Upper lobe of left lung (tissue), 4 donors: ENCODE measurements at regions not wholly inside any gene's neighbourhood (a gene's known extent, or its start where the extent isn't known, plus 50 kb on each side); places are given as distances from the start of the nearest gene placed in this dataset.

ENCODE experiments used
- EP300 ChIP-seq, 4 donors: sonication (generic); formaldehyde crosslinking; IDR thresholded peaks; one replicate each; pipeline ENCODE4 v1.5.1; 2017; ENCODE audit warnings: antibody characterized with exemption in 4 of 4, control low read depth in 2 of 4
- POLR2A ChIP-seq, 4 donors: fragments of 450-650 bp; IDR thresholded peaks; one replicate each; pipeline ENCODE4 v1.5.1; 2016 to 2017; ENCODE audit warnings: antibody characterized with exemption in 4 of 4, mild to moderate bottlenecking in 2 of 4
- POLR2AphosphoS5 ChIP-seq, 2 donors: sonication (generic); formaldehyde crosslinking; IDR thresholded peaks; one replicate each; pipeline ENCODE4 v1.5.1; 2017; ENCODE audit warnings: antibody characterized with exemption in 2 of 2
- TF ChIP-seq, protein P1 (sequence below), 6 experiments: fragments of 450-650 bp in 4 of 6; fragments of 200-600 bp in 2 of 6; sonication (generic) in 2 of 6; IDR thresholded peaks; one replicate each; pipeline ENCODE4 v1.5.1; 2016 to 2019; ENCODE audit warnings: antibody characterized with exemption in 6 of 6

DNA sequence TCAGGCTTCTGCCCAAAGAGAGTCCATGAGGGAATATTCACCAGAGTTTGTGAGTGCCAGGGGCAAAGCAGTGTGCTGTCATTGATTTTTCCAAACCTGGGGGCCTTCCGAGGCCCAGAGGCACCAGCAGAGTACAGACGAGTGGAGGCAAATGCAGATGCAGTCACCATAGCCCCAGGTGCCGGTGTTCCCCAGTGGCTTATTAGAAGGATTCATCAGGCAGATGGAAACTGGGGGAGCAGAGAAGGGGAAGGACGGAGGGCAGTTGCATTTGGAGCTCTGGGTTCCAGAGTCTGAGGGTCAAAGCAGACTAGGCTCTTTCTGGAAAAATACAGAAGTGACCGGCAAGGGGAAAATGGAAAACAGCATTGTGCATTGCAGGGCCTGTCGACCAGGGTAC, 184.2 kb downstream of the ANKRD60 start:
- TF ChIP-seq, protein P1, sequence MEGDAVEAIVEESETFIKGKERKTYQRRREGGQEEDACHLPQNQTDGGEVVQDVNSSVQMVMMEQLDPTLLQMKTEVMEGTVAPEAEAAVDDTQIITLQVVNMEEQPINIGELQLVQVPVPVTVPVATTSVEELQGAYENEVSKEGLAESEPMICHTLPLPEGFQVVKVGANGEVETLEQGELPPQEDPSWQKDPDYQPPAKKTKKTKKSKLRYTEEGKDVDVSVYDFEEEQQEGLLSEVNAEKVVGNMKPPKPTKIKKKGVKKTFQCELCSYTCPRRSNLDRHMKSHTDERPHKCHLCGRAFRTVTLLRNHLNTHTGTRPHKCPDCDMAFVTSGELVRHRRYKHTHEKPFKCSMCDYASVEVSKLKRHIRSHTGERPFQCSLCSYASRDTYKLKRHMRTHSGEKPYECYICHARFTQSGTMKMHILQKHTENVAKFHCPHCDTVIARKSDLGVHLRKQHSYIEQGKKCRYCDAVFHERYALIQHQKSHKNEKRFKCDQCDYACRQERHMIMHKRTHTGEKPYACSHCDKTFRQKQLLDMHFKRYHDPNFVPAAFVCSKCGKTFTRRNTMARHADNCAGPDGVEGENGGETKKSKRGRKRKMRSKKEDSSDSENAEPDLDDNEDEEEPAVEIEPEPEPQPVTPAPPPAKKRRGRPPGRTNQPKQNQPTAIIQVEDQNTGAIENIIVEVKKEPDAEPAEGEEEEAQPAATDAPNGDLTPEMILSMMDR (IDR thresholded peaks at IDR 0.05): no peak
- TF ChIP-seq POLR2AphosphoS5 (IDR thresholded peaks at IDR 0.05): no peak
- TF ChIP-seq EP300 (IDR thresholded peaks at IDR 0.05): no peak
- TF ChIP-seq POLR2A (IDR thresholded peaks at IDR 0.05): no peak
